ENCODE measurements at regions not wholly inside any gene's neighbourhood (a gene's known extent, or its start where the extent isn't known, plus 50 kb on each side); places are given as distances from the start of the nearest gene placed in this dataset.
"Not testable (repeated sequence)": the region's sequence is repeated elsewhere in the genome, so short reads cannot be mapped to it uniquely, and the experiment has no call there.

GRCh38 chr11:49442669-49443068, 234.3 kb upstream of the FOLH1 start:
- no peak for DNase-seq

GRCh38 chr11:49439901-49440300, 231.5 kb upstream of the FOLH1 start:
- DNase-seq = not testable (repeated sequence)

DNA sequence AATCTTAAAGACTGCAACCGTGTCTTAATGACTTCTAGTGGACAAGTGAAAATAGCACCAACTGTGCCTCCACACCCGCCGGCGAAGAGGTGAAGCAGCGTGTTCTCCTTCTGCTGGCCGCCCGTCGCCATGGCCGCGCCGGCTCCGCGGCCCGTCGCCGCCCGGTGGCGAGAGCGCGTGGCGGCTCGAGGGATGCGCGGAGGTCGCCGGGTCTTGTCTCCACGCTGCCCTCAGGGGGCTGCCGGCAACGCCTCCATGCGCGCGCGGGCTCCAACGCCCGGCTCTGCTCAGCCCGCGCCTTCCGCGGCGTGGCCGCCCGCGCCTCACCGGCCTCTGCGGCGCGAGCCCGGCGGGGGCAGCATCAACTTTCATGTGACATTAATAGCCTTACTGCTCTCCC, 225.9 kb upstream of the FOLH1 start:
- not testable (repeated sequence) for DNase-seq

GRCh38 chr11:49432242-49432848, 223.9 kb upstream of the FOLH1 start:
- no peak for DNase-seq

DNA sequence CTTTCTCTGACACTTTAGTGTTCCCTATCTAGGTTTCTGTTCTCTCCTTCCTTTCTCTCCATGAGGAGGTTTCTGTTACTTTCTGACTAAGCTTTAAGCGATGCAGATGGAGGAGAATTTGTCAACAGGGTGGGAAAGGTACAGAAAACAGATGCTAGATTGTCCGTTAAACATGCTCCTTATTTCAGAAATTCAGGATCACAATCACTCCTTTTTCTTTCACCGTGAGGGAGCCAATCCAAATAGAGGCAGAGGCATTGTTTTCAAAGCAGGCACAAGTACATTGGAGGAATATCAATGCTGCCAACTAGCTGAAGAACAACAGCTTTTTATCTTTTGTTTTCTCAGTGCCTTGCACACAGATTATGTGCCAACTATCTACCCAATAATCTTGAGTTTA, 215.7 kb upstream of the FOLH1 start:
- DNase-seq = no peak

DNA sequence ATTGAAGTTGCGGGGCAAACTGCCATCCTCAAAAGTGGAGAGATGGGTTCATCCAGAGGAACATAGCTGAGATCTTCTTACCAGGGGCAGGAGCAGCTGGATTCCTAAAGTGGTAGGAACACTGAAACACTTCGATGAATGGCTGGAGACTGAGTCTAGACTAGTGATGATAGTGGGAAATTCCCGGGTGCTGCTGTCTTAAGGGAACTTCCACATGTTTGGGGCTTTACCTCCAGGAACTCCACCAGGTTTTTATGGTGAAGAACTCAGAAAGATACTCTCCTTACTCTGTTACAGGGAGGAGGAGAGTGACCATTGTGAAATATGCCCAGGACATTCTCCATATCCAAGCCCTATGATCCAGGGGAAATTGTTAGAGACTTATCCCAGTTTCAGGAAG, 210.5 kb upstream of the FOLH1 start:
- not testable (repeated sequence) for DNase-seq

- DNase-seq = no peak
Measured at GRCh38 chr11:49405743-49406142, 197.3 kb upstream of the FOLH1 start.

DNA sequence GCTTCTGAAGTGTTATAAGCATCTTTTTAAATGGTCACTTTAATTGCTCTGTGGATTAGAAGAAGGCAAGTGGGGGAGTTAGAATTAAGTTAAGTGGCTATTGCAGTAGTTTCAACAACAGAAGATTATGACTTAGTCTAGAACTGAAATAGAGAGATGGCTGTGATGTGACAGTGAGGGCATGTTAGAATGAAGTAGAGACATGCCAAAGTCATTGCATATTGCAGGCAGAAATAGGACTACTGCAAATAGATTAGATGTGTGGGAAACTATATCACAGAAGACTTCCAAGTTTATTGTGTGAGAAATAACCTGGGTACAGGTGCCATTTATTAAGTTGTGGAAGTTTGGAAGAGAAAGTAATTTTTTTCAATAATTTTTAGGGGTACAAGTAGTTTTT, 187.4 kb upstream of the FOLH1 start:
- DNase-seq = not testable (repeated sequence)

- not testable (repeated sequence) for DNase-seq
Measured at GRCh38 chr11:49390362-49390761, 182.0 kb upstream of the FOLH1 start.

GRCh38 chr11:49389149-49389548, 180.7 kb upstream of the FOLH1 start:
- DNase-seq = not testable (repeated sequence)

DNA sequence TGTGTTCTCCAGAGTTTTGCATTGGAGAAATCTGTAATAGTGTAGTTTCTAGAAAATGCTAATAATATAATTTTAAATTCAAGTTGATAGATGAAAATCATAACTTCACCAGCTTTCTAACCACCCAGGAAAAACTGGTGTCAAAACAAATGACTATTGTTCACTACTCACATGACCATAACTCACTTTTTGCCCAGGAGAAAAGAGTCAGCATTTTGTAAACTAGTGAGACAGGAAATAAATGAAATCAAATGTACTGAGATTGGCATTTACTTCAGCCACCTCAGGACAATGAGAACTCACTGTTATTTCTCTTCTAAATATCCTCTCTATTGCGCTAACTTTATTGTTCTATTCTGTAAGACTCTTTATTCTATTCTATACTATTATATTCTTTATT, 176.0 kb upstream of the FOLH1 start:
- not testable (repeated sequence) for DNase-seq

DNA sequence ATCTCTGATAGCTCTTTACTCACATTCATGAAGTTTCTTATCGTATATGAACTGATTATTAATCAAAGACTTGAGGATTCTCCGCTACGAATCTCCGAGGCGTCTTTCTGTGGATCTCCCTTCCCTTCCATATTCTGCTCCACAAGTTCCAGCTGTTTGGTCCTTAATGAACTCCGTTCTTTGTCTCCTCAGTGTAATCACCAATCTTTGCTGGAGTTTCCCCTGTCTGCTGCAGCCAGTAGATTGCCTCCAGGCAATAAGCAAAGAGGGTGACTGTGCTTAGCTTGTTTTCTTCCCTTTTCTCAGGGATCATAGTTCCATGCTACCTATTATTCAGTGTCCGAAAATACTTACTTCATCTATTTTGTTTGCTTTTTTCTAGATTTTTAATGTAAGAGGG, 169.6 kb upstream of the FOLH1 start:
- no peak for DNase-seq

GRCh38 chr11:49373866-49374265, 165.5 kb upstream of the FOLH1 start:
- DNase-seq = not testable (repeated sequence)

GRCh38 chr11:49373385-49373784, 165.0 kb upstream of the FOLH1 start:
- not testable (repeated sequence) for DNase-seq

- peak; percentile 2 for DNase-seq
Measured at GRCh38 chr11:49372137-49372536, 163.7 kb upstream of the FOLH1 start.

DNA sequence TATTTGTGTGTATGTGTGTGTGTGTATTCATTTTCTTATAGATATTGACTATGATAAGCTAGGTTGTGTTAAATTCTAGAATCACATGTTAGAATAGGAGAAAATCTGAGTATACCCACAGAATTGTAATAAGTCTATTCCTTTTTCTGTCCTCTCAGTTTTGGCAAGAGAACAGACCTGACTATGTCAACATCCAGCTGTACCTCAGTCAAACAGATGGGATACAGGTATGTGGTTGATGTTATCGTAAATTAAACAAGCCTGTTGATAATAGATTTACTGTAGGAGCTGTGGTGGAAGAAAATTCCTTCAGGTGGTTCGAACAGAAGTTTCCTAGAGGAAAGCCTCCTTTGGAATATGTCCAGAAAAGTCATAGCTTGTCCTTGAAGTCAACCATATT, 160.2 kb upstream of the FOLH1 start:
- not testable (repeated sequence) for DNase-seq

GRCh38 chr11:49365375-49365774, 157.0 kb upstream of the FOLH1 start:
- DNase-seq = not testable (repeated sequence)

GRCh38 chr11:49362994-49363393, 154.6 kb upstream of the FOLH1 start:
- DNase-seq = not testable (repeated sequence)

DNA sequence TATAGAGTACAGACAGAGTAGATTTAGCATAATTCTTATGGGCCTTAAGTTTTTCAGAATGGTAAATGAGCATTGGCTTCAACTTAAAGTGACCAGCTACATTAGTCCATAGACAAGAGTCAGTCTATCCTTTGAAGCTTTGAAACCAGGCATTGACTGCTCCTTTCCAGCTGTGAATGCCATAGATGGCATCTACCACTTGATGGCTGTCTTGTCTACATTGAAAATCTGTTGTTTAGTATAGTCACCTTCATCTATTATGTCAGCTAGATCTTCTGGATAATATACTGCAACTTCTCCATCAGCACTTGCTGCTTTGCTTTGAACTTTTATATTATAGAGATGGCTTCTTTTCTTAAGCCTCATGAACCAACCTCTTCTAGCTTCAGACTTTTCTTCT, 146.1 kb upstream of the FOLH1 start:
- not testable (repeated sequence) for DNase-seq

GRCh38 chr11:49352868-49353267, 144.5 kb upstream of the FOLH1 start:
- DNase-seq = not testable (repeated sequence)

DNA sequence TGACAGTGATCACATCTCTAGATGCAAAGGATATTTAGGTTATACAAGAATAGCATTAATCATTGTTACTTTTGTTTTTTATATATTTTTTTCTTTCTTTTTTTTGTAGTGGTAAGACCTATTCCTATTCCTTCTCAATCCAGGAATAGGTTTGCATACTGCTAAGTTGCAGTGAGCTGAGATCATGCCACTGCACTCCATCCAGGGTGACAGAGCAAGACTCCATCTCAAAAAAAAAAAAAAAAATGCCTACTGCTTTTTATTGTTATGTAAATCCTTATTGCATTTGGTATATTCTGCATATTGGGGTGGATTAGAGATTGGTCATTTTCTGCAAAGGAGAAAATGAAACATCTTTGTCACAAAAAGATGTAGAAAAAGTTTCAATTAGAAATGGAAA, 138.2 kb upstream of the FOLH1 start:
- not testable (repeated sequence) for DNase-seq

DNA sequence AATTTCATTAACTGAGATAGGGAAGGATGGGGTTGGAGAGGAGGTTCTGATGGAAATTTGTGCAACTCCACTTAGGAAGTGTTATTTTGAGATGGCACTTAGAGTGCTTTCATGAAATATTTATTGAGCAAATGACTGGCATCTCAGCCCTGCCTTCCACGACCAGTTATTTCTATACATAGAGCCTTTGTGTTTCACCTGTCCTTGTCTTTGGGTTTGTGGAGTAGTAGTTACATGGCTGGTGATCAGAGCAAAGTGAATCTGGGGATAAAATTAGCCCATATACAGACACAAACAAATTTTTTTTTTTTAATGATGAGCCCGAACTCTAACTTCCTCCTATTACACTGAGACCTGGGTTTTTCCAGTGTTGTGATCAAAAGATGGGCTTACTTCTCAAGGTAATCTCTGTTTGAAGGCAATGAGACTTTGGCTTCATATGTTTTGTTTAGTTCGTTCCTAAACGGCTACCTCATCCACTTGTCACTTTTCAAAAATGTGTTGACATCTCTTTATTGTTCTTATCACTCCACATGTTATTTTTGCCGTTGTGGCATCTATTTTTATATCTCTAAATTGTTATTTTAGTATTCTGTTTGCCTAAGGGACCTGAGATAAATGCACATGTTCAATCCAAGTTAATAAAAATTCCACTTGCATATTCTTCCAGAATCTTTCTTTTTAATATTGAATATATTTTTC, 120.2 kb upstream of the FOLH1 start:
- not testable (repeated sequence) for DNase-seq

DNA sequence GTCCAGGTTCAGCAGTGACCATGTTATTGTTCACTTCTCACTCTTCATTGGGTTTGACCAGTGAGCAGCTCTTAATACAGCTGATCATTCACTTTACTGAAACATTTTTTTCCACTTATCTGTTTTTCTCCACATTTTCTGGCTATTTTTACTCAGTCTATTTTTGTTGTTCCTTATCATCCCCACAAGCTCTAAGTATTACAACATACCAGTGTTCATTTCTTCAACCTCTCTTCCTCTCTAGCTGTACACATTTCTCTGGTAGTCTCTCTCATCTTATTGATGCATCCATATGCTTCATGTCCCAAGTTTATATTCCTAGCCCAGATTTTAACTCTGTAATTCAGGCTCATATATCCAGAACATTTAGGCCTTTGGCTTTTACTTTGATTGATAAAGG, 119.4 kb upstream of the FOLH1 start:
- DNase-seq = not testable (repeated sequence)

DNA sequence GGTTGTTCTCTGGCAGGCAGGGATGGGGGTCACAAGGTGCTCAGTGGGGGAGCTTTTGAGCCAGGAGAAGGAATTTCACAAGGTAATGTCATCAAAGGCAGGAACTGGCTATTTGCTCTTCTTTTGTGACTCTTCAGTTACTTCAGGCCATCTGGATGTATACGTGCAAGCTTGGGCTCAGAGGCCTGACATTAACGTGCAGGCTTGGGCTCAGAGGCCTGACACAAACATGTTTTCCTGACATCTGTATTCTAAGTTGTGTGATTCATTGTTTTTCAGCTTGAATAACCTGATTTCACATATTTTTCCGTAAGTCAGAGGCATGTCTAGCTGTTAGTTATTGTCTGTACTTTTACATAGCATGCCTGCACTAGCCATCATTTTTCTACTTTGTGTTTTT, 118.2 kb upstream of the FOLH1 start:
- DNase-seq = peak; percentile 14
